ENCODE measurements at regions not wholly inside any gene's neighbourhood (a gene's known extent, or its start where the extent isn't known, plus 50 kb on each side); places are given as distances from the start of the nearest gene placed in this dataset.

GRCh38 chr12:40577834-40578233, 114.4 kb upstream of the CNTN1 start (continued):
- TF ChIP-seq STAT6 (CRISPR knock-in tag; conservative IDR thresholded peaks at IDR 0.05; ENCODE audit: low read depth) (no peak), TEAD1 (CRISPR knock-in tag; IDR thresholded peaks at IDR 0.05) (no peak), CDX4 (CRISPR knock-in tag; IDR thresholded peaks at IDR 0.05; ENCODE audit: borderline replicate concordance) (no peak)

- ATAC-seq (no peak), DNase-seq (ENCODE audit: low spot score) (no peak)
- Mint-ChIP-seq H3K27ac (no peak overlapping the region), H3K27me3 (ENCODE audit: low read depth) (no peaks in the 10 kb centered on the region; the same call in 1 of the 2 replicates), H3K9me3 (peaks cover 46% of the 10 kb centered on the region), H3K4me3 (no peak overlapping the region), H3K4me1 (no peaks in the 10 kb centered on the region), H3K36me3 (peaks cover 36% of the 10 kb centered on the region)
- TF ChIP-seq ESRRA (CRISPR knock-in tag; IDR thresholded peaks at IDR 0.05; ENCODE audit: borderline replicate concordance) = no peak
- no peak for TF ChIP-seq FOXK1 (CRISPR knock-in tag; IDR thresholded peaks at IDR 0.05)
- no peak for TF ChIP-seq NFE2L1 (CRISPR knock-in tag; IDR thresholded peaks at IDR 0.05)
- no peak for TF ChIP-seq FOXP1 (CRISPR knock-in tag; IDR thresholded peaks at IDR 0.05; ENCODE audit: borderline replicate concordance)
- no peak for TF ChIP-seq KAT7 (CRISPR knock-in tag; IDR thresholded peaks at IDR 0.05; ENCODE audit: borderline replicate concordance)
- TF ChIP-seq IRF1 (CRISPR knock-in tag; IDR thresholded peaks at IDR 0.05) = no peak
- no peak for TF ChIP-seq ETV6 (CRISPR knock-in tag; IDR thresholded peaks at IDR 0.05)
- TF ChIP-seq ZNF219 (CRISPR knock-in tag; IDR thresholded peaks at IDR 0.05; ENCODE audit: borderline replicate concordance) = no peak
- no peak for TF ChIP-seq PRRX2 (CRISPR knock-in tag; IDR thresholded peaks at IDR 0.05)
- TF ChIP-seq CREM (CRISPR knock-in tag; IDR thresholded peaks at IDR 0.05) = no peak
- no peak for TF ChIP-seq ERG (CRISPR knock-in tag; IDR thresholded peaks at IDR 0.05)
- TF ChIP-seq ATF3 (CRISPR knock-in tag; conservative IDR thresholded peaks at IDR 0.05) = no peak
- TF ChIP-seq AR (CRISPR knock-in tag; IDR thresholded peaks at IDR 0.05) = no peak
- TF ChIP-seq CDX4 (CRISPR knock-in tag; IDR thresholded peaks at IDR 0.05; ENCODE audit: borderline replicate concordance) = no peak
- TF ChIP-seq USF2 (CRISPR knock-in tag; IDR thresholded peaks at IDR 0.05) = no peak
- no peak for TF ChIP-seq ZBTB21 (CRISPR knock-in tag; IDR thresholded peaks at IDR 0.05; ENCODE audit: borderline replicate concordance)
- TF ChIP-seq JUN (CRISPR knock-in tag; IDR thresholded peaks at IDR 0.05) = no peak
- TF ChIP-seq ZNF423 (CRISPR knock-in tag; IDR thresholded peaks at IDR 0.05) = no peak
- ChIA-PET CTCF (interaction anchor here (0.5 kb wide), 1 partner anchor 434 kb away, joined by 3 read pairs; no protein-coding TSS in a partner anchor), POLR2A (no interaction called here)
These were observed 112.6 kb upstream of the CNTN1 start for GRCh38 chr12:40579687-40580086.
